GM06990 (cell line): ENCODE measurements at regions not wholly inside any gene's neighbourhood (a gene's known extent, or its start where the extent isn't known, plus 50 kb on each side); places are given as distances from the start of the nearest gene placed in this dataset.

ENCODE experiments used
- DNase-seq: peaks from one replicate; pipeline ENCODE4 v3.0.0-alpha.2; 2011; ENCODE audit not compliant: insufficient read length; ENCODE audit errors: extremely low read depth
- H3K27me3 ChIP-seq: replicated peaks from 2 replicates; pipeline ENCODE4 v1.6.0; 2011; ENCODE audit warnings: low read length; ENCODE audit not compliant: control insufficient read depth, insufficient read depth
- H3K36me3 ChIP-seq: 2 replicates; pipeline ENCODE4 v1.5.1; 2011; ENCODE audit warnings: low read length; ENCODE audit not compliant: control insufficient read depth, insufficient read depth
- H3K4me3 ChIP-seq: replicated peaks from 2 replicates; pipeline ENCODE4 v1.5.1; 2011; ENCODE audit warnings: low read depth, mild to moderate bottlenecking, control low read depth, low read length
- TF ChIP-seq, protein P1 (sequence below): IDR thresholded peaks from 2 replicates; pipeline ENCODE4 v1.5.1; 2011; ENCODE audit warnings: low read length, control low read depth, mild to moderate bottlenecking, inconsistent platforms; ENCODE audit not compliant: insufficient read depth, poor library complexity, severe bottlenecking

DNA sequence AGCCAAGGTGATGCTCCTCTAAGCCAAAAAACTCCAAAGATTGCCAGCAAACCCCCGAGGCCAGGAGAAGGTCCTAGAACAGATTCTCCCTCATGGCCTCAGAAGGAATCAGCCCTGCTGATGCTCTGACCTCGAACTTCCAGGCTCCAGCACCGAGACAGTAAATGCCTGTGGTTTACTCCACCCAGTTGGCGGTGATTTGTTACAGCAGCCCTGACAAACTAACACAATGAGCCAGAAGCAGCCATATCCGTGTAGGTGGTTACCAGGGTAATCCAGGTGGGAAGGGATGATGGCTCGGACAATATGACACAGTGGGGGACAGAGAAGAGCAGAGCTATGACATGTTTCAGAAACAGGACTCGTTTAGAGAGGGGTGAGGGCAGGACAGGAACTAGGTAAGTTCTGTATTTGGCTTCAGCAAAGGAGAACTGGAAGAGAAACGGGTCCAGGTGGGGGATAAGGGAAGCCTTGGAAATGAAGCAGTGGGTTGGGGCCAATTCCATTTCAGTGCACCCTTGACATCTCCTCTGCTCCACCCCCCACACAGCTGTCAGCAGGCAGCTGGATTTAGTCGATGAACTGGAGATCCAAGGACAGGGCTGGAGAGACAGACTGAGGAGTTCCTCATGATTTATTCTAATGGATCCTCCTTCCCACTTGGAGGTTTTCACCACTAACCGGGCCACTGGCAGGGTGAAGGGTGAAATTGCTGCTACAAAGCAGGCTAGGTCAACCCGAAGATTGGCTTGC, 179.7 kb upstream of the SH3BP4 start:
- no peak for DNase-seq
- TF ChIP-seq, protein P1, sequence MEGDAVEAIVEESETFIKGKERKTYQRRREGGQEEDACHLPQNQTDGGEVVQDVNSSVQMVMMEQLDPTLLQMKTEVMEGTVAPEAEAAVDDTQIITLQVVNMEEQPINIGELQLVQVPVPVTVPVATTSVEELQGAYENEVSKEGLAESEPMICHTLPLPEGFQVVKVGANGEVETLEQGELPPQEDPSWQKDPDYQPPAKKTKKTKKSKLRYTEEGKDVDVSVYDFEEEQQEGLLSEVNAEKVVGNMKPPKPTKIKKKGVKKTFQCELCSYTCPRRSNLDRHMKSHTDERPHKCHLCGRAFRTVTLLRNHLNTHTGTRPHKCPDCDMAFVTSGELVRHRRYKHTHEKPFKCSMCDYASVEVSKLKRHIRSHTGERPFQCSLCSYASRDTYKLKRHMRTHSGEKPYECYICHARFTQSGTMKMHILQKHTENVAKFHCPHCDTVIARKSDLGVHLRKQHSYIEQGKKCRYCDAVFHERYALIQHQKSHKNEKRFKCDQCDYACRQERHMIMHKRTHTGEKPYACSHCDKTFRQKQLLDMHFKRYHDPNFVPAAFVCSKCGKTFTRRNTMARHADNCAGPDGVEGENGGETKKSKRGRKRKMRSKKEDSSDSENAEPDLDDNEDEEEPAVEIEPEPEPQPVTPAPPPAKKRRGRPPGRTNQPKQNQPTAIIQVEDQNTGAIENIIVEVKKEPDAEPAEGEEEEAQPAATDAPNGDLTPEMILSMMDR = no peak
- H3K4me3 ChIP-seq = no peak overlapping the region
- no peaks in the 10 kb centered on the region for H3K36me3 ChIP-seq
- no peaks in the 10 kb centered on the region; the same call in 1 of the 2 replicates for H3K27me3 ChIP-seq

DNA sequence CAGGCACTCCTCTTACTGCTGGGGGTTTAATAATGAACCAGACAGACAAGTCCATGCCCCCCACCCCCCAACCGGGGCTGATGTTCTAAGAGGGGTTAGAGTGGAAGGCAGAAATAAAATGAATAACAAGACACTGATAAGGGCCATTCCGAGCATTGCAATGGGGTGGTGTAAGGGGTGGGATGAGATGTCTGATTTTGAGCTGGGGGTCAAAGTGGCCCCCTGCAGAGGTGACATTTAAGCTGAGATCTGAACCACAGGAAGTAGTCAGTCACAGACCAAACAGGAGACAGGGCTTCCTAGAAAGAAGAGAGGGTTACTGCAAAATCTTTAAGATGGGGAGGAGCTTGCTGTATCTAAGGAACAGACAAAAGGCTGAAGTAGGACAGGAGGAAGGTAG, 180.6 kb upstream of the SH3BP4 start:
- TF ChIP-seq, protein P1 = no peak
- Histone ChIP-seq H3K36me3 (no peaks in the 10 kb centered on the region), H3K27me3 (no peaks in the 10 kb centered on the region; the same call in 1 of the 2 replicates), H3K4me3 (no peak overlapping the region)
- DNase-seq = no peak

DNA sequence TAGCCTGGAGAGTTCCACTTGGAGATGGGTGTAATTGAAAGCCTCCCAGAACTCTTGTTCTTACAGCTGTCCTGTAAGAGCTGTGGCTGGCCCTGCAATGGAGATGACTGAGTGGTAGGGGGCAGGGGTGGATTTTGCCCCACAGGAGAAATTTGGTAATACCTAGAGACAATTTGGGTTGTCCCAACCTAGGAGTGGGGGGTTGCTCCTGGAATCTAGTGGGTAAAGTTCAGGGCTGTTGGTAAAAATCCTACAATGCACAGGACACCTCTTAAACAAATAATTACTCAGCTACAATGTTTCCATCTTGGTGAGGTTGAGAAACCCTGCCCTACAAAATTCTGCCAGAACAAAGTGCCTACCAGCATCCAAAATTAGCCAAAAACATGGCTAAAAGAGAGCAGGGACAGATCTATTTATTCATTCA, 181.1 kb upstream of the SH3BP4 start:
- DNase-seq = no peak
- no peak overlapping the region for H3K4me3 ChIP-seq
- TF ChIP-seq, protein P1 = no peak
- no peaks in the 10 kb centered on the region; the same call in 1 of the 2 replicates for H3K27me3 ChIP-seq
- H3K36me3 ChIP-seq = no peaks in the 10 kb centered on the region

DNA sequence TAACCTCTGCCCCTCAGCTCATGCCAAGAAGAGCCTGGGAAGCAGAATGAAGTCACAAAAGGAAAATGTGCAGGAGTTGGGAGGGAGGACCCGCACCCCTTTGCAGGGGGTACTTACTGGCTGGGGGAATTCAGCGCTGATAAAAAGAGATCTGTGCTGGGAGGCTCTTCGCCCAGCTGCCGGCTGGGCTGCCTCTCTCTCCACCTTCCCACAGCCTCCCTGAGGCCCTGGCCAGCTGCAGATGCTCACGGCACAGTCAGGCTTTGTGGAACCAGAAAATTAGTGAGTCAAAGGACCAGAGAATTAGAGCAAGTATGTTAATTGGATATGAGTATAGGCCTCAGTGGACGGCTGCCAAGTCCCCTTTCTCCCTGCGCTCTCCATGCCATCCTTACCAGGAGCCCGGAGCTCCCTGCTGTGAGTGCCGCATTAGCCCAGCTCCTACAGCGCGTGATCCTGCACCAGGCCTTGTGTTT, 181.7 kb upstream of the SH3BP4 start:
- DNase-seq = no peak

DNA sequence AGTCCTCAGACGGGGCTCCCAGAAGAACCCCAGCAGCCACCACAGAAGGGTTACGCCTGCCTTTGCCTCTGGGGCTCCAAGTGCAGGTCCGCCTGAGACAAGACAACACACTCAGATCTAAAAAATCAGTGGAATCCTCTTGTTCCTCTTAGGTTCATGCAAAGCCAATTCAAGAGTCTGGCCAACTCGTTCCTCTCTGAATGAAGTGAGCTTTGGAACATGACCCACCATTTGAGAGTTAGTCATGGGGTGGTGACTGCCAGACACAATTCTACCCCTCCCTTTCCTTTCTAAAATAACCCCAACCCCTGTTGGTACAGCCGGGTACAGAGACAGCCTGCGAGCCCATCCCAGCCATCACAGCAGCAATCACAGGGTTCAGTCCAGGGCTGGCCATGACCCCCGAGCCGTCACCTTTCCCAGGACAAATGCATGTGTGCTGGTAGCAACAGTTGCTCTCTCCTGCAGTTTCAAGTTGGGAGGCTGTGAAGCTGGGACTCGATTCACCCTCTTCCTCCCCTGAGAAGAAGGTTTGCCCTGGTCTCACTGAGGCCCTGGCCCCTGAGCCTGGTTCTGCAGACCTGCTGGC, 183.1 kb upstream of the SH3BP4 start:
- no peak for DNase-seq
- Histone ChIP-seq H3K27me3 (no peaks in the 10 kb centered on the region; the same call in 1 of the 2 replicates), H3K36me3 (no peaks in the 10 kb centered on the region), H3K4me3 (no peak overlapping the region)
- TF ChIP-seq, protein P1 = no peak

More for the DNA sequence above, 181.7 kb upstream of the SH3BP4 start:
- no peaks in the 10 kb centered on the region for H3K36me3 ChIP-seq
- H3K27me3 ChIP-seq = no peaks in the 10 kb centered on the region; the same call in 1 of the 2 replicates
- H3K4me3 ChIP-seq = no peak overlapping the region
- TF ChIP-seq, protein P1 = no peak
